Smooth muscle cell (in vitro differentiated cells): ENCODE measurements at regions not wholly inside any gene's neighbourhood (a gene's known extent, or its start where the extent isn't known, plus 50 kb on each side); places are given as distances from the start of the nearest gene placed in this dataset.

Experiments used
- DNase-seq: peaks from one replicate; lab custom pipeline; 2025; ENCODE audit not compliant: unreplicated experiment; lab: John Stamatoyannopoulos, UW
- H2AFZ ChIP-seq: fragments of 200-600 bp; sonication (generic); 2 replicates; pipeline ENCODE4 v1.6.0; 2016; ENCODE audit warnings: antibody characterized with exemption, low read depth, mild to moderate bottlenecking
- H3F3A ChIP-seq: fragments of 200-600 bp; sonication (generic); 2 replicates; pipeline ENCODE4 v1.6.0; 2017; ENCODE audit warnings: antibody characterized with exemption, low read depth
- H3K27ac ChIP-seq: fragments of 200-600 bp; sonication (generic); 2 replicates; pipeline ENCODE4 v1.5.1; 2016; ENCODE audit warnings: low read depth, mild to moderate bottlenecking
- H3K27me3 ChIP-seq: fragments of 200-600 bp; sonication (generic); 2 replicates; pipeline ENCODE4 v1.6.1; 2016; ENCODE audit warnings: low read depth, mild to moderate bottlenecking
- H3K36me3 ChIP-seq: fragments of 200-600 bp; sonication (generic); 2 replicates; pipeline ENCODE4 v1.5.1; 2016; ENCODE audit warnings: low read depth
- H3K4me1 ChIP-seq: fragments of 200-600 bp; sonication (generic); 2 replicates; pipeline ENCODE4 v1.5.1; 2016; ENCODE audit warnings: low read depth
- H3K4me2 ChIP-seq: fragments of 200-600 bp; sonication (generic); 2 replicates; pipeline ENCODE4 v1.6.0; 2016; ENCODE audit warnings: mild to moderate bottlenecking
- H3K4me3 ChIP-seq: fragments of 200-600 bp; sonication (generic); 2 replicates; pipeline ENCODE4 v1.5.1; 2016; ENCODE audit warnings: mild to moderate bottlenecking
- H3K79me2 ChIP-seq: fragments of 200-600 bp; sonication (generic); 2 replicates; pipeline ENCODE4 v1.6.0; 2016; ENCODE audit warnings: low read depth, mild to moderate bottlenecking
- H3K9ac ChIP-seq: fragments of 200-600 bp; sonication (generic); 2 replicates; pipeline ENCODE4 v1.6.0; 2016; ENCODE audit warnings: low read depth
- H3K9me3 ChIP-seq: fragments of 200-600 bp; sonication (generic); replicated peaks from 2 replicates; pipeline ENCODE4 v1.5.1; 2016; ENCODE audit warnings: low read depth
- H4K20me1 ChIP-seq: fragments of 200-600 bp; sonication (generic); 2 replicates; pipeline ENCODE4 v1.6.0; 2016; ENCODE audit warnings: low read depth
- CTCF ChIP-seq: fragments of 200-600 bp; sonication (generic); IDR thresholded peaks from 2 replicates; pipeline ENCODE4 v1.5.1; 2017; ENCODE audit warnings: borderline replicate concordance, mild to moderate bottlenecking, antibody characterized with exemption; ENCODE audit not compliant: insufficient read depth, poor library complexity, severe bottlenecking
- WGBS: methylation state at CpG from one replicate; pipeline ENCODE4 v1.1.7; 2016; ENCODE audit warnings: low lambda C conversion rate; 5-methylcytosine and 5-hydroxymethylcytosine counted together

DNA sequence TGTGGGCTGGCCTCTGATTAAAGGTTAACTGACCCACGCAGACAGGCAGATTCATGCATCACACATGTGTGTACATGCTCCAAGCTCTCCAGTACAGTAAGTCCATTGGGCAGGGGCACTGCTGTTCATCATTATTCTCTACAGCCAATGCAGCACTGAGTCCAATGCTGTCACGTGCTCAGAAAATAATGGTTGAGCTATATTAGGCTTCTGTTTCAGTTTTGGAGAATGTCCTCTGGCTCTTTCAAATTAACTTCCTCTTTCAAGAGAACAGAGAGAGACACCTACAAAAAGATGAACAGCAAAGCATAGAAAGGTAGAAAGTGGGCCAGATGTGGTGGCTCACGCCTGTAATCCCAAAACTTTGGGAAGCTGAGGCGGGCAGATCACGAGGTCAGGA is 202.6 kb downstream of the MEX3B start:
- H3K36me3 ChIP-seq = no peaks in the 10 kb centered on the region
- no peaks in the 10 kb centered on the region for H3K27me3 ChIP-seq
- no peak for TF ChIP-seq CTCF
- no peak overlapping the region for H2AFZ ChIP-seq
- WGBS = 93% methylated on average over 5 of the region's 5 CpGs
- no peaks in the 10 kb centered on the region for H3K79me2 ChIP-seq
- H3K27ac ChIP-seq = no peak overlapping the region
- no peaks in the 10 kb centered on the region for H3K9me3 ChIP-seq
- DNase-seq = no peak
- no peaks in the 10 kb centered on the region for H4K20me1 ChIP-seq
- no peaks in the 10 kb centered on the region for H3K4me1 ChIP-seq
- no peak overlapping the region for H3K9ac ChIP-seq
- H3K4me2 ChIP-seq = no peak overlapping the region
- H3K4me3 ChIP-seq = no peak overlapping the region
- H3F3A ChIP-seq = no peaks in the 10 kb centered on the region

DNA sequence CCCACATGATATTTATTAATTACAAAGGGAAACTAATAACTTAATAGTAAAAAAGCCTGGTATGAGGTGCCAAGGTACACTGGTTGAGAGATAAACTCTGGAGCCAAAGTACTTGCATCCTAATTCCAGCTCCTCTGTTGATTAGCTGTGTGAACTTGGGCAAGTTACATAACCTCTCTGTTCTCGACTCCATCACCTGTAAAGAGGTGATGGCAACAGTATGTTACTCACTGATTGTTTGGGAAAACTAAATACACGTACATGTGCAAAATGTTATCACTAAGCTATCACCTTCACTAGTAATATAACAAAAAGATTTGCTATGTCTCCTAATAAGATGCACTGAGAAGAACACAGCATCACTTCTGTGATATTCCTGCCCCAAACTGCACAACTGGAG is 206.4 kb downstream of the MEX3B start:
- WGBS = 84% methylated on average over 2 of the region's 2 CpGs
- Histone ChIP-seq H3K36me3 (no peaks in the 10 kb centered on the region), H3K4me2 (no peak overlapping the region), H4K20me1 (no peaks in the 10 kb centered on the region), H3K4me3 (no peak overlapping the region), H3K4me1 (peaks cover 3% of the 10 kb centered on the region), H2AFZ (no peak overlapping the region), H3K9me3 (no peaks in the 10 kb centered on the region), H3K79me2 (no peaks in the 10 kb centered on the region), H3F3A (no peaks in the 10 kb centered on the region), H3K27me3 (no peaks in the 10 kb centered on the region), H3K27ac (no peak overlapping the region), H3K9ac (no peak overlapping the region)
- no peak for DNase-seq
- TF ChIP-seq CTCF = no peak

GRCh38 chr15:81835731-81836130 is 210.1 kb downstream of the MEX3B start:
- Histone ChIP-seq H3K4me3 (no peak overlapping the region), H3K27ac (no peak overlapping the region), H2AFZ (no peak overlapping the region), H3K4me1 (peaks cover 3% of the 10 kb centered on the region), H3K9me3 (no peaks in the 10 kb centered on the region), H3F3A (no peaks in the 10 kb centered on the region), H3K79me2 (no peaks in the 10 kb centered on the region), H3K36me3 (no peaks in the 10 kb centered on the region), H3K27me3 (no peaks in the 10 kb centered on the region), H3K9ac (no peak overlapping the region), H3K4me2 (no peak overlapping the region), H4K20me1 (no peaks in the 10 kb centered on the region)
- WGBS = 96% methylated on average over 1 of the region's 1 CpG
- DNase-seq = no peak
- no peak for TF ChIP-seq CTCF

GRCh38 chr15:81830520-81830919 is 215.3 kb downstream of the MEX3B start:
- Histone ChIP-seq H3K4me3 (no peak overlapping the region), H3K9ac (no peak overlapping the region), H3K4me1 (no peaks in the 10 kb centered on the region), H3K27me3 (no peaks in the 10 kb centered on the region), H3K79me2 (no peaks in the 10 kb centered on the region), H2AFZ (no peak overlapping the region), H3K4me2 (no peak overlapping the region), H3F3A (no peaks in the 10 kb centered on the region), H3K9me3 (no peaks in the 10 kb centered on the region), H4K20me1 (no peaks in the 10 kb centered on the region), H3K36me3 (no peaks in the 10 kb centered on the region), H3K27ac (no peak overlapping the region)
- WGBS = 85% methylated on average over 1 of the region's 1 CpG
- no peak for TF ChIP-seq CTCF
- no peak for DNase-seq
